ENCODE measurements at regions not wholly inside any gene's neighbourhood (a gene's known extent, or its start where the extent isn't known, plus 50 kb on each side); places are given as distances from the start of the nearest gene placed in this dataset.

- Histone ChIP-seq H3K9ac (ENCODE audit: low read length) (no peak overlapping the region), H3K4me3 (ENCODE audit: low read length) (no peak overlapping the region), H3K79me2 (ENCODE audit: low read length) (no peaks in the 10 kb centered on the region), H3K27ac (ENCODE audit: low read length) (no peak overlapping the region), H3K9me3 (ENCODE audit: insufficient read depth, low read length) (0 out of 2 replicates have a peak, but pooled peaks cover under 1% of the 10 kb centered on the region), H2AFZ (ENCODE audit: low read depth, low read length) (no peak overlapping the region), H3K36me3 (replicated peaks; ENCODE audit: low read depth, low read length) (no peaks in the 10 kb centered on the region), H3K4me2 (ENCODE audit: low read length) (no peak overlapping the region), H3K27me3 (ENCODE audit: low read depth, low read length) (no peaks in the 10 kb centered on the region), H4K20me1 (ENCODE audit: insufficient read depth, low read length) (no peaks in the 10 kb centered on the region), H3K4me1 (ENCODE audit: low read length) (no peaks in the 10 kb centered on the region; the same call in 1 of the 2 replicates)
- TF ChIP-seq EZH2phosphoT487 (IDR thresholded peaks at IDR 0.05; ENCODE audit: low read depth) (no peak), CTCF (IDR thresholded peaks at IDR 0.05; ENCODE audit: low read depth, low read length) (no peak)
These were observed 99.3 kb upstream of the FAT3 start for GRCh38 chr11:92125321-92125720.

- no peaks in the 10 kb centered on the region for H4K20me1 ChIP-seq (ENCODE audit: insufficient read depth, low read length)
- H3K27me3 ChIP-seq (ENCODE audit: low read depth, low read length): no peaks in the 10 kb centered on the region
- no peaks in the 10 kb centered on the region for H3K79me2 ChIP-seq (ENCODE audit: low read length)
- no peaks in the 10 kb centered on the region; the same call in 1 of the 2 replicates for H3K4me1 ChIP-seq (ENCODE audit: low read length)
- H3K36me3 ChIP-seq (replicated peaks; ENCODE audit: low read depth, low read length): no peaks in the 10 kb centered on the region
- peaks cover 5% of the 10 kb centered on the region; the same call in 1 of the 2 replicates for H3K9me3 ChIP-seq (ENCODE audit: insufficient read depth, low read length)
- no peak overlapping the region for H3K9ac ChIP-seq (ENCODE audit: low read length)
- H3K4me3 ChIP-seq (ENCODE audit: low read length): no peak overlapping the region
- TF ChIP-seq CTCF (IDR thresholded peaks at IDR 0.05; ENCODE audit: low read depth, low read length): no peak
- no peak for TF ChIP-seq EZH2phosphoT487 (IDR thresholded peaks at IDR 0.05; ENCODE audit: low read depth)
- no peak overlapping the region for H2AFZ ChIP-seq (ENCODE audit: low read depth, low read length)
- H3K4me2 ChIP-seq (ENCODE audit: low read length): no peak overlapping the region
- no peak overlapping the region for H3K27ac ChIP-seq (ENCODE audit: low read length)
These were observed 101.1 kb upstream of the FAT3 start for GRCh38 chr11:92123540-92123939.

- Histone ChIP-seq H3K27ac (ENCODE audit: low read length) (no peak overlapping the region), H4K20me1 (ENCODE audit: insufficient read depth, low read length) (no peaks in the 10 kb centered on the region), H3K79me2 (ENCODE audit: low read length) (no peaks in the 10 kb centered on the region), H3K36me3 (replicated peaks; ENCODE audit: low read depth, low read length) (no peaks in the 10 kb centered on the region), H3K9ac (ENCODE audit: low read length) (no peak overlapping the region), H3K27me3 (ENCODE audit: low read depth, low read length) (no peaks in the 10 kb centered on the region), H3K4me3 (ENCODE audit: low read length) (no peak overlapping the region), H3K9me3 (ENCODE audit: insufficient read depth, low read length) (peaks cover 5% of the 10 kb centered on the region; the same call in 1 of the 2 replicates), H2AFZ (ENCODE audit: low read depth, low read length) (no peak overlapping the region), H3K4me1 (ENCODE audit: low read length) (no peaks in the 10 kb centered on the region; the same call in 1 of the 2 replicates), H3K4me2 (ENCODE audit: low read length) (no peak overlapping the region)
- no peak for TF ChIP-seq CTCF (IDR thresholded peaks at IDR 0.05; ENCODE audit: low read depth, low read length)
- no peak for TF ChIP-seq EZH2phosphoT487 (IDR thresholded peaks at IDR 0.05; ENCODE audit: low read depth)
These were observed 102.1 kb upstream of the FAT3 start for GRCh38 chr11:92122561-92122960.

GRCh38 chr11:92111287-92111686 is 113.3 kb upstream of the FAT3 start:
- Histone ChIP-seq H3K9me3 (ENCODE audit: insufficient read depth, low read length) (peaks cover 8% of the 10 kb centered on the region; the same call in 1 of the 2 replicates), H3K4me2 (ENCODE audit: low read length) (no peak overlapping the region), H3K36me3 (replicated peaks; ENCODE audit: low read depth, low read length) (no peaks in the 10 kb centered on the region), H3K27me3 (ENCODE audit: low read depth, low read length) (no peaks in the 10 kb centered on the region), H3K4me1 (ENCODE audit: low read length) (no peaks in the 10 kb centered on the region), H3K9ac (ENCODE audit: low read length) (no peak overlapping the region), H3K27ac (ENCODE audit: low read length) (no peak overlapping the region), H4K20me1 (ENCODE audit: insufficient read depth, low read length) (no peaks in the 10 kb centered on the region), H2AFZ (ENCODE audit: low read depth, low read length) (no peak overlapping the region), H3K4me3 (ENCODE audit: low read length) (no peak overlapping the region), H3K79me2 (ENCODE audit: low read length) (no peaks in the 10 kb centered on the region)
- TF ChIP-seq EZH2phosphoT487 (IDR thresholded peaks at IDR 0.05; ENCODE audit: low read depth) (no peak), CTCF (IDR thresholded peaks at IDR 0.05; ENCODE audit: low read depth, low read length) (no peak)
